Lower lobe of right lung (tissue), 2 donors: ENCODE measurements at regions not wholly inside any gene's neighbourhood (a gene's known extent, or its start where the extent isn't known, plus 50 kb on each side); places are given as distances from the start of the nearest gene placed in this dataset.

Source experiments
- ATAC-seq, 2 donors: fragments of 200-7000 bp; cut with Tn5 transposase; one replicate each; pipeline ENCODE4 v1.9.1; 2020 to 2022; ENCODE audit warnings: mild to moderate bottlenecking in 2 of 2, moderate library complexity in 2 of 2
- DNase-seq: peaks from one replicate; pipeline ENCODE4 v3.0.0-alpha.2; 2020
- H3K27ac ChIP-seq: fragments of 200-600 bp; one replicate; pipeline ENCODE4 v1.8.0; 2022
- H3K27me3 ChIP-seq: fragments of 200-600 bp; one replicate; pipeline ENCODE4 v1.8.0; 2022; ENCODE audit warnings: low read depth
- H3K36me3 ChIP-seq: fragments of 200-600 bp; one replicate; pipeline ENCODE4 v1.8.0; 2022; ENCODE audit warnings: mild to moderate bottlenecking
- H3K4me1 ChIP-seq: fragments of 200-600 bp; one replicate; pipeline ENCODE4 v1.8.0; 2022
- H3K4me3 ChIP-seq: fragments of 200-600 bp; one replicate; pipeline ENCODE4 v1.8.0; 2022; ENCODE audit warnings: mild to moderate bottlenecking
- H3K9me3 ChIP-seq: fragments of 200-600 bp; one replicate; pipeline ENCODE4 v1.8.0; 2022
- intact Hi-C: fragments of 100-400 bp; cut with DNase I; formaldehyde crosslinking; loops from one replicate; pipeline ENCODE4 v1.11.0; 2022
- TF ChIP-seq, protein P1 (sequence below): fragments of 200-600 bp; IDR thresholded peaks from one replicate; pipeline ENCODE4 v1.8.0; 2022; ENCODE audit warnings: antibody characterized with exemption, mild to moderate bottlenecking
- donor health status: DM: no; HTN: yes; CAD: no; lungs with severe emphysema.

DNA sequence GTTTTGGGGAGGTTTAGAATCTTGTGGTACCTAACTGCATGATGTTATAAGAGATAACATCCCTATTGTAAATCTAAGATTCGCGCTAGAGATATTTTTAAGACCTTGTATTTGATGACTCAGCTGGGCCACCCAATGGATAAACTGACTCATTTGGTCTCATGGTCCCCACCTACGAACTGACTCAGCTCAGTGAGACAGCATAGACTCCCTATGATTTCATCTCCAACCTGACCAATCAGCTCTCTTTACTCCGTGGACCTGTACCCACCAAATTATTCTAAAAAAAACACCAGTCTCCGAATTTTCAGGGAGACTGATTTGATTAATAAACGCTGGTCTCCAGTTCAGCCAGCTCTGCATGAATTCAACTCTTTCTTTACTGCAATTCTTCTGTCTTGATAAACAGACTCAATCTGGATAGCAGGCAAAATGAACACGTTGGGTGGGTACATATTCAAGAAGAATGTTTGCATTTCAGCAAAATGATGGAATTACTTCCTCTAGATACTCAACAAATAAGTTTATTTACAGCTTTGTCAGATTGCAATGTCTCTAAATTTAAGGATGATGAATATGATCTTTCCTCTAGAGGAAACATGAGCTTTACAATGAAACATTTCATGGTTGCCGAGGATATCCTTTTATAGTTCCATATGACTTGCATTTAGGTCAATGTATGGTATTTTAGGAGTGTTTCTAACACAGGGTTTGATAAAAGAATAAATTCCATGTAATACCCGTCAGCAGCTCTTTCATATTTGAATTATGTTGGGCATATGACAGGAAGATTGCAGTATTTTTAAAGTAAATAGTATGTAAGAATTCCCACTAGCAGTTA, 516.6 kb upstream of the RGS18 start:
- no peak for ATAC-seq
- no peaks in the 10 kb centered on the region for H3K27me3 ChIP-seq
- intact Hi-C loops, result no loop called here

GRCh38 chr1:191643060-191643459, 515.2 kb upstream of the RGS18 start:
- Histone ChIP-seq H3K27me3 (no peaks in the 10 kb centered on the region), H3K4me3 (no peak overlapping the region), H3K9me3 (no peaks in the 10 kb centered on the region), H3K4me1 (no peaks in the 10 kb centered on the region), H3K36me3 (no peaks in the 10 kb centered on the region), H3K27ac (no peak overlapping the region)
- intact Hi-C loops, result no loop called here
- TF ChIP-seq, protein P1, sequence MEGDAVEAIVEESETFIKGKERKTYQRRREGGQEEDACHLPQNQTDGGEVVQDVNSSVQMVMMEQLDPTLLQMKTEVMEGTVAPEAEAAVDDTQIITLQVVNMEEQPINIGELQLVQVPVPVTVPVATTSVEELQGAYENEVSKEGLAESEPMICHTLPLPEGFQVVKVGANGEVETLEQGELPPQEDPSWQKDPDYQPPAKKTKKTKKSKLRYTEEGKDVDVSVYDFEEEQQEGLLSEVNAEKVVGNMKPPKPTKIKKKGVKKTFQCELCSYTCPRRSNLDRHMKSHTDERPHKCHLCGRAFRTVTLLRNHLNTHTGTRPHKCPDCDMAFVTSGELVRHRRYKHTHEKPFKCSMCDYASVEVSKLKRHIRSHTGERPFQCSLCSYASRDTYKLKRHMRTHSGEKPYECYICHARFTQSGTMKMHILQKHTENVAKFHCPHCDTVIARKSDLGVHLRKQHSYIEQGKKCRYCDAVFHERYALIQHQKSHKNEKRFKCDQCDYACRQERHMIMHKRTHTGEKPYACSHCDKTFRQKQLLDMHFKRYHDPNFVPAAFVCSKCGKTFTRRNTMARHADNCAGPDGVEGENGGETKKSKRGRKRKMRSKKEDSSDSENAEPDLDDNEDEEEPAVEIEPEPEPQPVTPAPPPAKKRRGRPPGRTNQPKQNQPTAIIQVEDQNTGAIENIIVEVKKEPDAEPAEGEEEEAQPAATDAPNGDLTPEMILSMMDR, result no peak
- ATAC-seq (no peak), DNase-seq (no peak)

More for the DNA sequence above, 516.6 kb upstream of the RGS18 start:
- Histone ChIP-seq H3K4me3 (no peak overlapping the region), H3K36me3 (no peaks in the 10 kb centered on the region), H3K4me1 (no peaks in the 10 kb centered on the region), H3K27ac (no peak overlapping the region), H3K9me3 (no peaks in the 10 kb centered on the region)
- TF ChIP-seq, protein P1, result no peak
- no peak for DNase-seq

GRCh38 chr1:191648939-191649338, 509.3 kb upstream of the RGS18 start:
- TF ChIP-seq, protein P1, result no peak
- no peaks in the 10 kb centered on the region for H3K36me3 ChIP-seq
- ATAC-seq (no peak), DNase-seq (no peak)
- H3K4me3 ChIP-seq, result no peak overlapping the region
- intact Hi-C loops, result no loop called here
- H3K9me3 ChIP-seq, result no peaks in the 10 kb centered on the region
- H3K4me1 ChIP-seq, result no peaks in the 10 kb centered on the region
- H3K27ac ChIP-seq, result no peak overlapping the region
- no peaks in the 10 kb centered on the region for H3K27me3 ChIP-seq

- Histone ChIP-seq H3K4me3 (no peak overlapping the region), H3K9me3 (no peaks in the 10 kb centered on the region), H3K36me3 (no peaks in the 10 kb centered on the region), H3K27ac (no peak overlapping the region), H3K4me1 (no peaks in the 10 kb centered on the region), H3K27me3 (no peaks in the 10 kb centered on the region)
- intact Hi-C loops, result no loop called here
- ATAC-seq (no peak), DNase-seq (no peak)
- TF ChIP-seq, protein P1, result no peak
These were observed 496.2 kb upstream of the RGS18 start for GRCh38 chr1:191662051-191662450.

- Histone ChIP-seq H3K27me3 (no peaks in the 10 kb centered on the region), H3K4me1 (no peaks in the 10 kb centered on the region), H3K9me3 (no peaks in the 10 kb centered on the region), H3K27ac (no peak overlapping the region), H3K36me3 (no peaks in the 10 kb centered on the region), H3K4me3 (no peak overlapping the region)
- intact Hi-C loops, result no loop called here
- ATAC-seq (no peak), DNase-seq (no peak)
- TF ChIP-seq, protein P1, result no peak
These were observed 495.5 kb upstream of the RGS18 start for GRCh38 chr1:191662746-191663145.
